Loucy (cell line): ENCODE measurements at regions not wholly inside any gene's neighbourhood (a gene's known extent, or its start where the extent isn't known, plus 50 kb on each side); places are given as distances from the start of the nearest gene placed in this dataset.

Source experiments
- H2AFZ ChIP-seq: fragments of 200-600 bp; sonication (generic); 2 replicates; pipeline ENCODE4 v1.6.0; 2016; ENCODE audit warnings: antibody characterized with exemption, mild to moderate bottlenecking, low read length, moderate library complexity
- H3F3A ChIP-seq: fragments of 200-600 bp; 2 replicates; pipeline ENCODE4 v1.6.0; 2016; ENCODE audit warnings: antibody characterized with exemption, low read depth, mild to moderate bottlenecking
- H3K27me3 ChIP-seq: fragments of 200-600 bp; sonication (generic); 2 replicates; pipeline ENCODE4 v1.6.1; 2014; ENCODE audit warnings: low read length, mild to moderate bottlenecking; ENCODE audit not compliant: insufficient read depth, poor library complexity, severe bottlenecking
- H3K36me3 ChIP-seq: fragments of 200-600 bp; sonication (generic); 2 replicates; pipeline ENCODE4 v1.6.1; 2016; ENCODE audit warnings: low read length; ENCODE audit not compliant: insufficient read depth
- H3K4me1 ChIP-seq: fragments of 200-600 bp; sonication (generic); 2 replicates; pipeline ENCODE4 v1.5.1; 2014; ENCODE audit warnings: low read length, mild to moderate bottlenecking; ENCODE audit not compliant: insufficient read depth, poor library complexity, severe bottlenecking
- H3K4me2 ChIP-seq: fragments of 200-600 bp; sonication (generic); 2 replicates; pipeline ENCODE4 v1.6.0; 2014; ENCODE audit warnings: antibody characterized with exemption, low read length, low read depth, mild to moderate bottlenecking; ENCODE audit not compliant: poor library complexity, severe bottlenecking
- H3K4me3 ChIP-seq: fragments of 200-600 bp; sonication (generic); 2 replicates; pipeline ENCODE4 v1.5.1; 2014; ENCODE audit warnings: low read length, mild to moderate bottlenecking, mixed read lengths; ENCODE audit not compliant: poor library complexity, severe bottlenecking
- H3K79me2 ChIP-seq: fragments of 200-600 bp; sonication (generic); 2 replicates; pipeline ENCODE4 v1.6.1; 2014; ENCODE audit warnings: low read length; ENCODE audit not compliant: insufficient read depth
- H3K9ac ChIP-seq: fragments of 200-600 bp; sonication (generic); 2 replicates; pipeline ENCODE4 v1.6.0; 2014; ENCODE audit warnings: mild to moderate bottlenecking, low read depth, low read length, moderate library complexity; ENCODE audit not compliant: poor library complexity, severe bottlenecking
- H3K9me2 ChIP-seq: fragments of 200-600 bp; sonication (generic); replicated peaks from 2 replicates; pipeline ENCODE4 v1.6.1; 2016; ENCODE audit warnings: low read depth, low read length, mixed read lengths
- H3K9me3 ChIP-seq: fragments of 200-600 bp; sonication (generic); 2 replicates; pipeline ENCODE4 v1.6.1; 2014; ENCODE audit warnings: mild to moderate bottlenecking, antibody characterized with exemption, low read length, low read depth; ENCODE audit not compliant: insufficient read depth
- H4K20me1 ChIP-seq: fragments of 200-600 bp; sonication (generic); 2 replicates; pipeline ENCODE4 v1.6.0; 2014; ENCODE audit warnings: antibody characterized with exemption, low read length, mild to moderate bottlenecking; ENCODE audit not compliant: insufficient read depth, poor library complexity, severe bottlenecking
- EZH2phosphoT487 ChIP-seq: fragments of 200-600 bp; IDR thresholded peaks from 2 replicates; pipeline ENCODE4 v1.6.1; 2018; ENCODE audit warnings: antibody characterized with exemption, mild to moderate bottlenecking, moderate library complexity, borderline replicate concordance
- TF ChIP-seq, protein P1 (sequence below): fragments of 200-600 bp; sonication (generic); conservative IDR thresholded peaks from 2 replicates; pipeline ENCODE4 v1.5.1; 2014; ENCODE audit warnings: mild to moderate bottlenecking, antibody characterized with exemption, low read length

- no peaks in the 10 kb centered on the region for H3K4me1 ChIP-seq
- H4K20me1 ChIP-seq, result no peaks in the 10 kb centered on the region
- no peaks in the 10 kb centered on the region for H3K79me2 ChIP-seq
- H3K4me2 ChIP-seq, result no peak overlapping the region
- H3F3A ChIP-seq, result no peaks in the 10 kb centered on the region
- no peaks in the 10 kb centered on the region for H3K9me2 ChIP-seq
- TF ChIP-seq, protein P1, sequence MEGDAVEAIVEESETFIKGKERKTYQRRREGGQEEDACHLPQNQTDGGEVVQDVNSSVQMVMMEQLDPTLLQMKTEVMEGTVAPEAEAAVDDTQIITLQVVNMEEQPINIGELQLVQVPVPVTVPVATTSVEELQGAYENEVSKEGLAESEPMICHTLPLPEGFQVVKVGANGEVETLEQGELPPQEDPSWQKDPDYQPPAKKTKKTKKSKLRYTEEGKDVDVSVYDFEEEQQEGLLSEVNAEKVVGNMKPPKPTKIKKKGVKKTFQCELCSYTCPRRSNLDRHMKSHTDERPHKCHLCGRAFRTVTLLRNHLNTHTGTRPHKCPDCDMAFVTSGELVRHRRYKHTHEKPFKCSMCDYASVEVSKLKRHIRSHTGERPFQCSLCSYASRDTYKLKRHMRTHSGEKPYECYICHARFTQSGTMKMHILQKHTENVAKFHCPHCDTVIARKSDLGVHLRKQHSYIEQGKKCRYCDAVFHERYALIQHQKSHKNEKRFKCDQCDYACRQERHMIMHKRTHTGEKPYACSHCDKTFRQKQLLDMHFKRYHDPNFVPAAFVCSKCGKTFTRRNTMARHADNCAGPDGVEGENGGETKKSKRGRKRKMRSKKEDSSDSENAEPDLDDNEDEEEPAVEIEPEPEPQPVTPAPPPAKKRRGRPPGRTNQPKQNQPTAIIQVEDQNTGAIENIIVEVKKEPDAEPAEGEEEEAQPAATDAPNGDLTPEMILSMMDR, result no peak
- H3K27me3 ChIP-seq, result no peaks in the 10 kb centered on the region
- H3K4me3 ChIP-seq, result no peak overlapping the region
- H3K9me3 ChIP-seq, result no peaks in the 10 kb centered on the region; the same call in 1 of the 2 replicates
- H3K36me3 ChIP-seq, result no peaks in the 10 kb centered on the region
- H3K9ac ChIP-seq, result no peak overlapping the region
- no peak overlapping the region for H2AFZ ChIP-seq
These were observed 206.5 kb upstream of the ZFP42 start for GRCh38 chr4:187789078-187789477.

- no peak overlapping the region for H3K9ac ChIP-seq
- H4K20me1 ChIP-seq, result no peaks in the 10 kb centered on the region
- H3K79me2 ChIP-seq, result no peaks in the 10 kb centered on the region
- no peak overlapping the region for H3K4me3 ChIP-seq
- no peak overlapping the region for H2AFZ ChIP-seq
- H3F3A ChIP-seq, result no peaks in the 10 kb centered on the region
- no peaks in the 10 kb centered on the region for H3K36me3 ChIP-seq
- TF ChIP-seq EZH2phosphoT487, result no peak
- TF ChIP-seq, protein P1, result no peak
- H3K4me1 ChIP-seq, result no peaks in the 10 kb centered on the region
- H3K27me3 ChIP-seq, result no peaks in the 10 kb centered on the region
- no peak overlapping the region for H3K4me2 ChIP-seq
- H3K9me2 ChIP-seq, result no peaks in the 10 kb centered on the region
- peaks cover 4% of the 10 kb centered on the region; the same call in 1 of the 2 replicates for H3K9me3 ChIP-seq
These were observed 199.8 kb upstream of the ZFP42 start for GRCh38 chr4:187795737-187796136.

DNA sequence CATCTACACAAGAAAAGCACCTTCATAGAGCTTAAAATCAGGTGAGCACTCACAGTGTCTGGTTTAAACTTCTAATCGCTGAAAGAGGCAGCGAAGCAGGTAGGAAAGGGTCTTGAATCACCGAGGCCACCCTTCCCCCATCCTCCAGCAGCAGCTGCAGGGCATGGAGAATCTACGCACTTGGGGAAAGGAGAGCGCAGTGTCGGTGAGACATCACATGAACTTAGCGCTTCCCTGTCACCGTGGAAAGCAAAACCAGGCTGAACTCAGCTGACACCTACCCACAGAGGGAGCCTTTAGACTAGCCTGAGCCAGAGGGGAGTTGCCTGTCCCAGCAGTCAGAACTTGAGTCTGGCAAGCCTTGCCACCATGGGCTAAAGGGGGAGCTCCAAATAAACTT, 197.2 kb upstream of the ZFP42 start:
- Histone ChIP-seq H3K9ac (no peak overlapping the region), H3K36me3 (no peaks in the 10 kb centered on the region), H3K9me2 (no peaks in the 10 kb centered on the region), H3K27me3 (no peaks in the 10 kb centered on the region), H3F3A (no peaks in the 10 kb centered on the region), H3K4me1 (no peaks in the 10 kb centered on the region), H3K9me3 (peaks cover 4% of the 10 kb centered on the region; the same call in 1 of the 2 replicates), H2AFZ (no peak overlapping the region), H3K79me2 (no peaks in the 10 kb centered on the region), H3K4me2 (no peak overlapping the region), H3K4me3 (no peak overlapping the region), H4K20me1 (no peaks in the 10 kb centered on the region)
- TF ChIP-seq EZH2phosphoT487, result no peak
- TF ChIP-seq, protein P1, result no peak
